ENCODE measurements at regions not wholly inside any gene's neighbourhood (a gene's known extent, or its start where the extent isn't known, plus 50 kb on each side); places are given as distances from the start of the nearest gene placed in this dataset.
A peak's percentile ranks its signal among the peaks of the same experiment; 100 is the strongest.

DNA sequence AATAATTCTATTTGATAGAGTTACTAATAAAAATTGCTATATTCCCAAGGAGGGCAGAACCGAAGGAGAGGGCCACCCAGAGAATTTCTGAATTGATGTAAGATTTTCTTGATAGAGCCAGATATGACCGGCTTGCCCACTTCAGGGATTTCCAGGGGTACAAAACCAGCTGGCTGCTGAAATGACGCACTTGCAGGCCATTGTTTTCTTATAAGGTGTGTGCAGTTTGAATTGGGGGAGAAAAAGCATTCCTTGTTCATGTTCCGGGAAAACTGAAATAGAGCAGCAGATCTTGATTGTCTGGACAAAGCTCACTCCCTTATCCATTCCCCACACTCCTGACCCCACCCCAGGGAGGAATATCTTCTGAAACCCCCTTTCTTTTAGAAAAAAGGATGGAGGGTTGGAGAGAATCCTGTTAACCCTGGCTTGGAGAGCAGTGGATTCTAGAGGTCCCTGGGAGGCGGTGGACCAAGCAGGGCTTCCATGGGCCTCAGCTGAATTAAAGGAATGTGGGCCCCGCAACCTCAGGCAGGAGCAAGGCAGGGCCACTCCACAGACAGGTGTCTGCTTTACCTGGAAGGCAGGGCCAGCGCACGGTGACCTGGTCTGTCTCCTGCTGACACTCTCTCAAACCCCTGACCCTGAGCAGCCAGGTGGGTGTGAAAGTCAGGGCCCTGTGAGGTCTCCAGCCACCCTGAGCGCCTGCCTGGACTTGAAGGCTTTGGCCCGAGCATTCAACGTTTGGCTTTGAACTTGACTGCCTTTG is 96.4 kb downstream of the TMEM170B start:
- no peaks in the 10 kb centered on the region for H3K9me3 ChIP-seq (ENCODE audit: control insufficient read depth, low read length)
- no peaks in the 10 kb centered on the region for H3K36me3 ChIP-seq (ENCODE audit: control insufficient read depth, insufficient read depth, low read length, severe bottlenecking)
- no peaks in the 10 kb centered on the region for H3K27me3 ChIP-seq (replicated peaks; ENCODE audit: control insufficient read depth, insufficient read depth, low read length)
- no peaks in the 10 kb centered on the region for H3K4me1 ChIP-seq (ENCODE audit: control insufficient read depth, insufficient read depth, low read length)
- H3K9ac ChIP-seq (ENCODE audit: low read length) = no peak overlapping the region
- no peak overlapping the region for H3K4me3 ChIP-seq (ENCODE audit: low read length)
- DNase-seq (ENCODE audit: low read depth) = no peak

DNA sequence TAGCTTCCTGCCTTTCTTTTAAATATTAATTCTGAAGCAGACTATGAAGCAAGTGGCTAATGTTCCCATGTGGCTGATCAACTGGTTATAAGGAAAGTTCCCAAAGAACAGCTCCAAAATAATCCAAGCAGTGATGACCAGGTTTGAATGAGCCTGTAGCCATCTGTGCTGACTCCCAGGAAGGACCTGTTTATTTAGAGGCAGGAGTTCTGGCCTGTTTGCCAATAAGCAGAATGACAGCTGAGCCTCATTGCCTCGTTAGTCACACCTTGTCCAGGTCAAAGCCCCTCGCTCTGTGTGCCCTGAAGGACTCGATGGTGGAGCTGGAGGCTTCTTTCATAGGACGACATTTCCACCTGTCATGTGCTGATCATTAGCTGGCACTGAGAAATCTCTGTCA is 97.4 kb downstream of the TMEM170B start:
- Histone ChIP-seq H3K36me3 (ENCODE audit: control insufficient read depth, insufficient read depth, low read length, severe bottlenecking) (no peaks in the 10 kb centered on the region), H3K9me3 (ENCODE audit: control insufficient read depth, low read length) (no peaks in the 10 kb centered on the region), H3K4me3 (ENCODE audit: low read length) (no peak overlapping the region), H3K9ac (ENCODE audit: low read length) (no peak overlapping the region), H3K4me1 (ENCODE audit: control insufficient read depth, insufficient read depth, low read length) (no peaks in the 10 kb centered on the region), H3K27me3 (replicated peaks; ENCODE audit: control insufficient read depth, insufficient read depth, low read length) (no peaks in the 10 kb centered on the region)
- DNase-seq (ENCODE audit: low read depth) = no peak

DNA sequence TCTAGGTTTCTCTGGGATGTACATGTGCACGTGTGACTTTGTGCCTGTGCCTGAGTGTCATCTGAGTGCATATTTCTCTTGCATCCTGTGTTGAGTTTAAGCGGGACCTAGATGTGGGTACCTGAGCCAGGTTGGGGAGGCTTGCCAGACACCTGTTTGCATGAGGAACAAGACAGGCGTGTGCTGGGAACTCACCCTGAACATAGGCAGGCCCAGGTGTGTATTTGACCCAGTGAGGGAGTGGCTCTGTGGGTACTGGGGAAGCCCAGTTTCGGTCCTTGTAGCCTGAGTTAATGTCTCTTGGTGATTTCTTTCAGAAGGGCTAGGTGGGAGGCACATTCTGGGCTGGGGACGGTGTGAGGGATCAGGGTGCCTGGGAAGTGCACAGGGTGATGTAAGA is 98.6 kb downstream of the TMEM170B start:
- Histone ChIP-seq H3K4me1 (ENCODE audit: control insufficient read depth, insufficient read depth, low read length) (no peaks in the 10 kb centered on the region), H3K4me3 (ENCODE audit: low read length) (no peak overlapping the region), H3K9me3 (ENCODE audit: control insufficient read depth, low read length) (no peaks in the 10 kb centered on the region), H3K9ac (ENCODE audit: low read length) (no peak overlapping the region), H3K27me3 (replicated peaks; ENCODE audit: control insufficient read depth, insufficient read depth, low read length) (no peaks in the 10 kb centered on the region), H3K36me3 (ENCODE audit: control insufficient read depth, insufficient read depth, low read length, severe bottlenecking) (no peaks in the 10 kb centered on the region)
- no peak for DNase-seq (ENCODE audit: low read depth)

DNA sequence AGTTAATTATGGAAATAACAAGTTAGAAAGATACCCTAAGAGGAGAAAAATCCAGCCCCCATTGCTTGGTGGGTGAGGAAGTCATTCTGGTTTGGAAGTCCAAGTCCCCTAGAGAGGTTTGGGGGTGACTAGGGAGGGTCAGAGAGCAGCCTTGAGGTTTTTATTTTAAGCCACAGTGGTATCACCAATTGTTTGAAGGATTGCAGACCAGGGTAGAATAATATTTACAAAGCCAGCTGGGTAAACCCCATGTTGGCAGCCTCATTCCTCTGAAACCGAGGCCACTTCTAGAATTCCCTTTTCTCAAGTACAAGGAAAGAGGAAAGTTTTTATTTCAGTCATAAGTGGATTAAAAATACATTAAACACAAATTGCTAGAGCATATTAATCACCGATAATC is 99.7 kb downstream of the TMEM170B start:
- Histone ChIP-seq H3K36me3 (ENCODE audit: control insufficient read depth, insufficient read depth, low read length, severe bottlenecking) (no peaks in the 10 kb centered on the region), H3K4me3 (ENCODE audit: low read length) (no peak overlapping the region), H3K4me1 (ENCODE audit: control insufficient read depth, insufficient read depth, low read length) (no peaks in the 10 kb centered on the region), H3K9ac (ENCODE audit: low read length) (no peak overlapping the region), H3K9me3 (ENCODE audit: control insufficient read depth, low read length) (no peaks in the 10 kb centered on the region), H3K27me3 (replicated peaks; ENCODE audit: control insufficient read depth, insufficient read depth, low read length) (no peaks in the 10 kb centered on the region)
- DNase-seq (ENCODE audit: low read depth) = no peak

DNA sequence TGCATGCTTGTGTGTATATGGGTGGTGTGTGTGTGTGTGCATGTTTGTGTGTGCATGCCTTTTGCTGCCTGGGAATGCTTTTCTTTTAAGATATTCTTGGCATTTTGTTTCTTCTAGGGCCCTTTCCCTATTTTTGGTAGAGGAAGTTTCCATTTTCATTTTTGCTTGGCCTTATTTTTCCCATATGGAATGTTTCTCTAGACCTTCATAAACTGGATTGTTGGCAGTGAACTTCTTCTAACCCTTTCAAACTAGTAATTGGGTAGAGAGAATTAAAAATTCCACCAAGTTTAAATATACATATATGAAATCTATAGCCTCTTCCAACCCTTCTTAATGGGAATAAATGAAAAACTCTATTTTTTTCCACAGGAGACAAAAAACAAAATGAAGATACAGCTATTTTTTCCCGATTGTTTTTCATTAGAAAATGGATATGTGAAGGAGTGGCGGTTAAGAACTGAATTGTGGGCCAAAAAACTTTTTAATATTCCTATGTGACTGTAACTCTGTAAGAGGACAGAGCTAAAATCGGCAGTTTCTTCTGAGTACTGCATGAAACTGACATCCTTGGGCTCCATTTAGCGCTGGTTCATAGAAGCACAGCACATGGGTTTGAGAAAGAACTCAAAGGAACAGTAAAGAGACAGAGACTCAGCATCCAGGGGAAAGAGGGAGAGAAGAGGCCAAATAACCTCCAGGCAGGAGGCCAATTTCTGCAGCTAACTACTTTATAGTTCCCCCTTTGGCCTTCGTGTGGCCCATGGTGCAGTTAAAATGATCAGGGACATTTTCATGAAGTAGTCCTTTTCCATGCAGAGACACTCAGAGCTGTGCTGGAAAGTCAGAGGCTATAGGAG is 102.1 kb downstream of the TMEM170B start:
- Histone ChIP-seq H3K9me3 (ENCODE audit: control insufficient read depth, low read length) (no peaks in the 10 kb centered on the region), H3K4me1 (ENCODE audit: control insufficient read depth, insufficient read depth, low read length) (no peaks in the 10 kb centered on the region), H3K9ac (ENCODE audit: low read length) (no peak overlapping the region), H3K27me3 (replicated peaks; ENCODE audit: control insufficient read depth, insufficient read depth, low read length) (no peaks in the 10 kb centered on the region), H3K4me3 (ENCODE audit: low read length) (no peak overlapping the region), H3K36me3 (ENCODE audit: control insufficient read depth, insufficient read depth, low read length, severe bottlenecking) (no peaks in the 10 kb centered on the region)
- no peak for DNase-seq (ENCODE audit: low read depth)

- DNase-seq (ENCODE audit: low read depth) = no peak
- Histone ChIP-seq H3K4me3 (ENCODE audit: low read length) (no peak overlapping the region), H3K4me1 (ENCODE audit: control insufficient read depth, insufficient read depth, low read length) (no peaks in the 10 kb centered on the region), H3K9me3 (ENCODE audit: control insufficient read depth, low read length) (no peaks in the 10 kb centered on the region), H3K9ac (ENCODE audit: low read length) (no peak overlapping the region), H3K36me3 (ENCODE audit: control insufficient read depth, insufficient read depth, low read length, severe bottlenecking) (no peaks in the 10 kb centered on the region), H3K27me3 (replicated peaks; ENCODE audit: control insufficient read depth, insufficient read depth, low read length) (no peaks in the 10 kb centered on the region)
These were observed 102.9 kb downstream of the TMEM170B start for GRCh38 chr6:11640486-11640885.

DNA sequence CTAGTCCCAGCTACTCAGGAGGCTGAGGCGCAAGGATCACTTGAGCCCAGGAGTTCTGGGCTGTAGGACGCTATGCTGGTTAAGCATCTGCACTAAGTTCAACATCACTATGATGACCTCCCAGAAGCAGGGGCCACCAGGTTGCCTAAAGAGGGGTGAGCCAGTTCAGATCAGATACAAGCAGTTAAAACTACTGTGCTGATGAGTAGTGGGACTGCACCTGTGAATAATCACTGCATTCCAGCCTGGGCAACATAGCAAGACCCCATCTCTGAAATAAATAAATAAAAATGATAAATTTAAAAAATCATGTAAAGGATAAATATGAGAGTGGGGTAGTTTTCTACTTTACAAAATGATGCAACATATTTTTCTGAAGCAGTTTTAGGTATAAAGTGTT is 106.5 kb downstream of the TMEM170B start:
- no peaks in the 10 kb centered on the region for H3K4me1 ChIP-seq (ENCODE audit: control insufficient read depth, insufficient read depth, low read length)
- no peak for DNase-seq (ENCODE audit: low read depth)
- H3K27me3 ChIP-seq (replicated peaks; ENCODE audit: control insufficient read depth, insufficient read depth, low read length) = no peaks in the 10 kb centered on the region
- H3K4me3 ChIP-seq (ENCODE audit: low read length) = no peak overlapping the region
- no peaks in the 10 kb centered on the region for H3K36me3 ChIP-seq (ENCODE audit: control insufficient read depth, insufficient read depth, low read length, severe bottlenecking)
- H3K9me3 ChIP-seq (ENCODE audit: control insufficient read depth, low read length) = peaks cover 6% of the 10 kb centered on the region
- H3K9ac ChIP-seq (ENCODE audit: low read length) = no peak overlapping the region

DNA sequence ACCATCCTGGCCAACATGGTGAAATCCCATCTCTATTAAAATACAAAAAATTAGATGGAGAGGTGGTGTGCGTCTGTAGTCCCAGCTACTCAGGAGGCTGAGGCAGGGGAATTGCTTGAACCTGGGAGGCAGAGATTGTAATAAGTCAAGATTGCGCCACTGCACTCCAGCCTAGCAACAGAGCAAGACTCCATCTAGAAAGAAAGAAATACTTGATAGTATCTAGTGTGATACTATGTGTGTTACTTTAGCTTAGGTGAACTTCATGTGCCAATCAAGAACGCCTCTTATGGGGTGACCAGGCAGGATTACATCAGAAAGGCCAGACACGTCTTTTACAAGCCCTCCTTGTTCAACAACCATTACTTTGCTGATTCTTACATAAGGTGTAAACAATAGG is 107.1 kb downstream of the TMEM170B start:
- H3K4me1 ChIP-seq (ENCODE audit: control insufficient read depth, insufficient read depth, low read length) = no peaks in the 10 kb centered on the region
- no peaks in the 10 kb centered on the region for H3K27me3 ChIP-seq (replicated peaks; ENCODE audit: control insufficient read depth, insufficient read depth, low read length)
- H3K4me3 ChIP-seq (ENCODE audit: low read length) = no peak overlapping the region
- DNase-seq (ENCODE audit: low read depth) = no peak
- no peaks in the 10 kb centered on the region for H3K36me3 ChIP-seq (ENCODE audit: control insufficient read depth, insufficient read depth, low read length, severe bottlenecking)
- H3K9me3 ChIP-seq (ENCODE audit: control insufficient read depth, low read length) = peaks cover 6% of the 10 kb centered on the region
- no peak overlapping the region for H3K9ac ChIP-seq (ENCODE audit: low read length)

- Histone ChIP-seq H3K27me3 (replicated peaks; ENCODE audit: control insufficient read depth, insufficient read depth, low read length) (no peaks in the 10 kb centered on the region), H3K4me3 (ENCODE audit: low read length) (no peak overlapping the region), H3K36me3 (ENCODE audit: control insufficient read depth, insufficient read depth, low read length, severe bottlenecking) (no peaks in the 10 kb centered on the region), H3K4me1 (ENCODE audit: control insufficient read depth, insufficient read depth, low read length) (no peaks in the 10 kb centered on the region), H3K9me3 (ENCODE audit: control insufficient read depth, low read length) (peaks cover 6% of the 10 kb centered on the region), H3K9ac (ENCODE audit: low read length) (no peak overlapping the region)
- peak; percentile 51 for DNase-seq (ENCODE audit: low read depth)
These were observed 107.5 kb downstream of the TMEM170B start for GRCh38 chr6:11645016-11645415.

- DNase-seq (ENCODE audit: low read depth) = no peak
These were observed 110.9 kb downstream of the TMEM170B start for GRCh38 chr6:11648436-11648775.

GRCh38 chr6:11648889-11649288 is 111.3 kb downstream of the TMEM170B start:
- no peak overlapping the region for H3K4me3 ChIP-seq (ENCODE audit: low read length)
- H3K4me1 ChIP-seq (ENCODE audit: control insufficient read depth, insufficient read depth, low read length) = peaks cover 8% of the 10 kb centered on the region

More at GRCh38 chr6:11648436-11648775, 110.9 kb downstream of the TMEM170B start:
- Histone ChIP-seq H3K9me3 (ENCODE audit: control insufficient read depth, low read length) (peaks cover 6% of the 10 kb centered on the region), H3K27me3 (replicated peaks; ENCODE audit: control insufficient read depth, insufficient read depth, low read length) (no peaks in the 10 kb centered on the region), H3K4me3 (ENCODE audit: low read length) (no peak overlapping the region), H3K9ac (ENCODE audit: low read length) (no peak overlapping the region), H3K36me3 (ENCODE audit: control insufficient read depth, insufficient read depth, low read length, severe bottlenecking) (no peaks in the 10 kb centered on the region), H3K4me1 (ENCODE audit: control insufficient read depth, insufficient read depth, low read length) (peaks cover 5% of the 10 kb centered on the region)

More at GRCh38 chr6:11648889-11649288, 111.3 kb downstream of the TMEM170B start:
- no peak for DNase-seq (ENCODE audit: low read depth)
- no peaks in the 10 kb centered on the region for H3K36me3 ChIP-seq (ENCODE audit: control insufficient read depth, insufficient read depth, low read length, severe bottlenecking)
- peaks cover 6% of the 10 kb centered on the region for H3K9me3 ChIP-seq (ENCODE audit: control insufficient read depth, low read length)
- H3K9ac ChIP-seq (ENCODE audit: low read length) = no peak overlapping the region
- no peaks in the 10 kb centered on the region for H3K27me3 ChIP-seq (replicated peaks; ENCODE audit: control insufficient read depth, insufficient read depth, low read length)
